A673 (cell line): ENCODE measurements at regions not wholly inside any gene's neighbourhood (a gene's known extent, or its start where the extent isn't known, plus 50 kb on each side); places are given as distances from the start of the nearest gene placed in this dataset.

Source experiments
- EZH2 ChIP-seq: fragments of 200-600 bp; sonication (generic); IDR thresholded peaks from 2 replicates; pipeline ENCODE4 v1.6.1; 2017; ENCODE audit warnings: borderline replicate concordance, low read depth, mild to moderate bottlenecking, mixed read lengths, antibody characterized with exemption, low read length; ENCODE audit not compliant: poor library complexity, severe bottlenecking
- TF ChIP-seq, protein P1 (sequence below): fragments of 300-800, 200-600 bp; sonication (generic); conservative IDR thresholded peaks from 2 replicates; pipeline ENCODE4 v1.5.1; 2017; ENCODE audit warnings: low read depth, mild to moderate bottlenecking, antibody characterized with exemption, low read length, moderate library complexity, mixed read lengths

DNA sequence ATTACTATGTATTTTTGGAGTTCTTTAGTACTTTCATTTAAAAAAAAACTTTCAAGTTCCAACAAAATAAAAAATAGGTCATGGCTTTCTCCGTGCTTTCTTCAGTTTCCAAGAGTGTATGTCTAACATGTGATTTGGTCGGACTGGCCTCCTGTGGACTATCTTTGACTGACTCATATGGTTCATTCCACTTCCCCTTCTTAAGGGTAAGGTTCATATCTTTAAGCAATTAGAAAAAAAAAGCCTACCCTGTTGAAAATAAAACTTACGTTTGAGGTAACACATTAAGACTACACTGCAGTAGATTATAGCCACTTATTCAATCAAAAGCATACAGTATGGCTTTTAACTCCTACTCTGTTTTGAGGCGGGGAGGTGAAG lies 112.8 kb upstream of the AHR start:
- TF ChIP-seq, protein P1, sequence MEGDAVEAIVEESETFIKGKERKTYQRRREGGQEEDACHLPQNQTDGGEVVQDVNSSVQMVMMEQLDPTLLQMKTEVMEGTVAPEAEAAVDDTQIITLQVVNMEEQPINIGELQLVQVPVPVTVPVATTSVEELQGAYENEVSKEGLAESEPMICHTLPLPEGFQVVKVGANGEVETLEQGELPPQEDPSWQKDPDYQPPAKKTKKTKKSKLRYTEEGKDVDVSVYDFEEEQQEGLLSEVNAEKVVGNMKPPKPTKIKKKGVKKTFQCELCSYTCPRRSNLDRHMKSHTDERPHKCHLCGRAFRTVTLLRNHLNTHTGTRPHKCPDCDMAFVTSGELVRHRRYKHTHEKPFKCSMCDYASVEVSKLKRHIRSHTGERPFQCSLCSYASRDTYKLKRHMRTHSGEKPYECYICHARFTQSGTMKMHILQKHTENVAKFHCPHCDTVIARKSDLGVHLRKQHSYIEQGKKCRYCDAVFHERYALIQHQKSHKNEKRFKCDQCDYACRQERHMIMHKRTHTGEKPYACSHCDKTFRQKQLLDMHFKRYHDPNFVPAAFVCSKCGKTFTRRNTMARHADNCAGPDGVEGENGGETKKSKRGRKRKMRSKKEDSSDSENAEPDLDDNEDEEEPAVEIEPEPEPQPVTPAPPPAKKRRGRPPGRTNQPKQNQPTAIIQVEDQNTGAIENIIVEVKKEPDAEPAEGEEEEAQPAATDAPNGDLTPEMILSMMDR: no peak
- TF ChIP-seq EZH2: no peak
